ENCODE measurements at regions not wholly inside any gene's neighbourhood (a gene's known extent, or its start where the extent isn't known, plus 50 kb on each side); places are given as distances from the start of the nearest gene placed in this dataset.

- Histone ChIP-seq H3K27me3 (ENCODE audit: control insufficient read depth in 4 of 4, insufficient read depth in 4 of 4, low read length in 3 of 4) (no peaks in the 10 kb centered on the region), H3K36me3 (ENCODE audit: control insufficient read depth in 4 of 4, insufficient read depth in 3 of 4, low read depth in 1 of 4, low read length in 3 of 4) (no peaks in the 10 kb centered on the region), H3K9ac (ENCODE audit: low read depth in 1 of 2, low read length in 2 of 2) (no peak overlapping the region), H3K4me3 (ENCODE audit: low read depth in 1 of 3, low read length in 3 of 3) (no peak overlapping the region), H3K27ac (ENCODE audit: low read depth in 1 of 2, low read length in 2 of 2) (no peak overlapping the region), H3K9me3 (ENCODE audit: control insufficient read depth in 4 of 4, low read length in 3 of 4) (no peaks in the 10 kb centered on the region), H3K4me1 (ENCODE audit: control insufficient read depth in 4 of 4, insufficient read depth in 4 of 4, low read length in 3 of 4) (no peaks in the 10 kb centered on the region)
- TF ChIP-seq CTCF (IDR thresholded peaks at IDR 0.05; ENCODE audit: low read depth, low read length, missing input control) = no peak
- TF ChIP-seq, protein P1, sequence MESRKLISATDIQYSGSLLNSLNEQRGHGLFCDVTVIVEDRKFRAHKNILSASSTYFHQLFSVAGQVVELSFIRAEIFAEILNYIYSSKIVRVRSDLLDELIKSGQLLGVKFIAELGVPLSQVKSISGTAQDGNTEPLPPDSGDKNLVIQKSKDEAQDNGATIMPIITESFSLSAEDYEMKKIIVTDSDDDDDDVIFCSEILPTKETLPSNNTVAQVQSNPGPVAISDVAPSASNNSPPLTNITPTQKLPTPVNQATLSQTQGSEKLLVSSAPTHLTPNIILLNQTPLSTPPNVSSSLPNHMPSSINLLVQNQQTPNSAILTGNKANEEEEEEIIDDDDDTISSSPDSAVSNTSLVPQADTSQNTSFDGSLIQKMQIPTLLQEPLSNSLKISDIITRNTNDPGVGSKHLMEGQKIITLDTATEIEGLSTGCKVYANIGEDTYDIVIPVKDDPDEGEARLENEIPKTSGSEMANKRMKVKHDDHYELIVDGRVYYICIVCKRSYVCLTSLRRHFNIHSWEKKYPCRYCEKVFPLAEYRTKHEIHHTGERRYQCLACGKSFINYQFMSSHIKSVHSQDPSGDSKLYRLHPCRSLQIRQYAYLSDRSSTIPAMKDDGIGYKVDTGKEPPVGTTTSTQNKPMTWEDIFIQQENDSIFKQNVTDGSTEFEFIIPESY (IDR thresholded peaks at IDR 0.05) = no peak
- TF ChIP-seq JUND (IDR thresholded peaks at IDR 0.05) = no peak
- no peak for TF ChIP-seq RXRA (IDR thresholded peaks at IDR 0.05)
- TF ChIP-seq, protein P2, sequence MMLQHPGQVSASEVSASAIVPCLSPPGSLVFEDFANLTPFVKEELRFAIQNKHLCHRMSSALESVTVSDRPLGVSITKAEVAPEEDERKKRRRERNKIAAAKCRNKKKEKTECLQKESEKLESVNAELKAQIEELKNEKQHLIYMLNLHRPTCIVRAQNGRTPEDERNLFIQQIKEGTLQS (IDR thresholded peaks at IDR 0.05) = no peak
- no peak for TF ChIP-seq EGR1 (IDR thresholded peaks at IDR 0.05; ENCODE audit: low read depth in 2 of 2)
- TF ChIP-seq HNF4G (IDR thresholded peaks at IDR 0.05) = no peak
- TF ChIP-seq NR2F2 (IDR thresholded peaks at IDR 0.05) = no peak
- no peak for TF ChIP-seq FOXA2 (IDR thresholded peaks at IDR 0.05)
- no peak for TF ChIP-seq SP1 (IDR thresholded peaks at IDR 0.05)
- TF ChIP-seq, protein P3, sequence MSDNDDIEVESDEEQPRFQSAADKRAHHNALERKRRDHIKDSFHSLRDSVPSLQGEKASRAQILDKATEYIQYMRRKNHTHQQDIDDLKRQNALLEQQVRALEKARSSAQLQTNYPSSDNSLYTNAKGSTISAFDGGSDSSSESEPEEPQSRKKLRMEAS (IDR thresholded peaks at IDR 0.05) = no peak
- TF ChIP-seq GABPA (IDR thresholded peaks at IDR 0.05 in 1 of 2, conservative IDR thresholded peaks at IDR 0.05 in 1 of 2) = no peak
- DNase-seq (ENCODE audit: low spot score) = no peak
- WGBS = 85% methylated on average over 2 of the region's 2 CpGs
Measured at GRCh38 chr21:23401278-23401677, 2206.0 kb downstream of the MRPL39 start.

- Histone ChIP-seq H3K4me3 (ENCODE audit: low read depth in 1 of 3, low read length in 3 of 3) (no peak overlapping the region), H3K36me3 (ENCODE audit: control insufficient read depth in 4 of 4, insufficient read depth in 3 of 4, low read depth in 1 of 4, low read length in 3 of 4) (no peaks in the 10 kb centered on the region), H3K27ac (ENCODE audit: low read depth in 1 of 2, low read length in 2 of 2) (no peak overlapping the region), H3K9ac (ENCODE audit: low read depth in 1 of 2, low read length in 2 of 2) (no peak overlapping the region), H3K4me1 (ENCODE audit: control insufficient read depth in 4 of 4, insufficient read depth in 4 of 4, low read length in 3 of 4) (no peaks in the 10 kb centered on the region), H3K27me3 (ENCODE audit: control insufficient read depth in 4 of 4, insufficient read depth in 4 of 4, low read length in 3 of 4) (no peaks in the 10 kb centered on the region), H3K9me3 (ENCODE audit: control insufficient read depth in 4 of 4, low read length in 3 of 4) (no peaks in the 10 kb centered on the region)
- no peak for DNase-seq (ENCODE audit: low spot score)
- TF ChIP-seq, protein P3 (IDR thresholded peaks at IDR 0.05) = no peak
- TF ChIP-seq SP1 (IDR thresholded peaks at IDR 0.05) (no peak), FOXA2 (IDR thresholded peaks at IDR 0.05) (no peak), JUND (IDR thresholded peaks at IDR 0.05) (no peak), RAD21 (IDR thresholded peaks at IDR 0.05) (no peak), HNF4A (conservative IDR thresholded peaks at IDR 0.05) (no peak), FOXA1 (IDR thresholded peaks at IDR 0.05) (no peak), EGR1 (IDR thresholded peaks at IDR 0.05; ENCODE audit: low read depth in 2 of 2) (no peak), CTCF (IDR thresholded peaks at IDR 0.05; ENCODE audit: low read depth, low read length, missing input control) (no peak), NR2F2 (IDR thresholded peaks at IDR 0.05) (no peak), RXRA (IDR thresholded peaks at IDR 0.05) (no peak), GABPA (IDR thresholded peaks at IDR 0.05 in 1 of 2, conservative IDR thresholded peaks at IDR 0.05 in 1 of 2) (no peak)
- WGBS = 72% methylated on average over 1 of the region's 1 CpG
Measured at GRCh38 chr21:23398726-23399125, 2208.6 kb downstream of the MRPL39 start.
